Kidney (tissue), 13 donors: ENCODE measurements at regions not wholly inside any gene's neighbourhood (a gene's known extent, or its start where the extent isn't known, plus 50 kb on each side); places are given as distances from the start of the nearest gene placed in this dataset.
"Not testable (repeated sequence)": the region's sequence is repeated elsewhere in the genome, so short reads cannot be mapped to it uniquely, and the experiment has no call there.

ENCODE experiments used
- DNase-seq, 5 donors: peaks; one replicate each; pipeline ENCODE4 v3.0.0-alpha.2; 2013 to 2020
- FAIRE-seq: peaks from 2 replicates; lab custom pipeline; 2012; peaks lifted over from hg19 to GRCh38; lab: Jason Lieb, UNC
- H3K27ac ChIP-seq, 2 donors: one replicate each; pipeline ENCODE4 v1.7.0; 2013; ENCODE audit warnings: low read depth in 2 of 2, low read length in 2 of 2, inconsistent platforms in 1 of 2
- H3K27me3 ChIP-seq: one replicate; pipeline ENCODE4 v1.7.1; 2013; ENCODE audit warnings: low read length, inconsistent platforms; ENCODE audit not compliant: control insufficient read depth, insufficient read depth
- H3K36me3 ChIP-seq, 3 donors: one replicate each; pipeline versions ENCODE4 v1.7.0 to v1.7.1; 2013; ENCODE audit warnings: low read length in 3 of 3, control low read depth in 1 of 3, inconsistent platforms in 1 of 3; ENCODE audit not compliant: insufficient read depth in 3 of 3, control insufficient read depth in 2 of 3
- H3K4me1 ChIP-seq, 3 donors: one replicate each; pipeline versions ENCODE4 v1.7.0 to v1.7.1; 2013; ENCODE audit warnings: low read length in 3 of 3, inconsistent platforms in 1 of 3, low read depth in 1 of 3; ENCODE audit not compliant: control insufficient read depth in 2 of 3, insufficient read depth in 2 of 3
- H3K4me3 ChIP-seq, 3 donors: one replicate each; pipeline versions ENCODE4 v1.7.0 to v1.8.1; 2013; ENCODE audit warnings: low read length in 3 of 3, control low read depth in 1 of 3, inconsistent platforms in 1 of 3
- H3K9ac ChIP-seq, 3 donors: one replicate each; pipeline versions ENCODE4 v1.7.0 to v1.7.1; 2013; ENCODE audit warnings: low read length in 3 of 3, control low read depth in 1 of 3, inconsistent platforms in 1 of 3
- H3K9me3 ChIP-seq, 3 donors: one replicate each; pipeline versions ENCODE4 v1.7.0 to v1.7.1; 2013; ENCODE audit warnings: low read length in 3 of 3, control low read depth in 1 of 3, inconsistent platforms in 1 of 3; ENCODE audit not compliant: control insufficient read depth in 2 of 3, insufficient read depth in 1 of 3
- intact Hi-C: fragments of 100-400 bp; cut with DNase I; formaldehyde crosslinking; loops from one replicate; pipeline ENCODE4 v1.11.1; 2022
- TF ChIP-seq, protein P1 (sequence below): IDR thresholded peaks from 3 replicates; pipeline ENCODE4 v1.5.1; 2012; ENCODE audit warnings: mild to moderate bottlenecking, moderate library complexity, borderline replicate concordance; ENCODE audit not compliant: insufficient read depth; ENCODE audit errors: extremely low read depth
- donor health status: control.
- donor health status: control.
- donor health status: control.
- donor health status: control.
- donor health status: control.
- donor health status: DM: yes; HTN: yes; CAD: no.
- donor health status: Normal renal cell carcinoma (clear cell type).

DNA sequence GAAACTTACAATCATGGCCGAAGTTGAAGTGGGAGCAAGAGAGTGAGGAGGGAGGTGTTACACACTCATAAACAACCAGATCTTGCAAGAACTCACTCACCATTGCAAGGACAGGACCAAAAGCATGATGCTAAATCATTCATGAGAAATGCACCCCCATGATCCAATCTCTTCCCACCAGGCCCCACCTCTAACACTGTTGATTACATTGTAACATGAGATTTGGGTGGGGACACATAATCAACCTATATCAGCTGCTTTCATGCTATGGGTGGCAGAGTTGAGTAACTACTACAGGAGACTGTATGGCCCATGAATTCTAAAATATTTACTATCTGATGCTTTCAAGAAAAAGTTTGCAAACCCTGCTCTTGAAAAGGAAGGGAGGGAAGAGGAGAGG, 155.1 kb downstream of the DEFB131A start:
- H3K4me1 ChIP-seq: no peaks in the 10 kb centered on the region
- no peak for FAIRE-seq

DNA sequence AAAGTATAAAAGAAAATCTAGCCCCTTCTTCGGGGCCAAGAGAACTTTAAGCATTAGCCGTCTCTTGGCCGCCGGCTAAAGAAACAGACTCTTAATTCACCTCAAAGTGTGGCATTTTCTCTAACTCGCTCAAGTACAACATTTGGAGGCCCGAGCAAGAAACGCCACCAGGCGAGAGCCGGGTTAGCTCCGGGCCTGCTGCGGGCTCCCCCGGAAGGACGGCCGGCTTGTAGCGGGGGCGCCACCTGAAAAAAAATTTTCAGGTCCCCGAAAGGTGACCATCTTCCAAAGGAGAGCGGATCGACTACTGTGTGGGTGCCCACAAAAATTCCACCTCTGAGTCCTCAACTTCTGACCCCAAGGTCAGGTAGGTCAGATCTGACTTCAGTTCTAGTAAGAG, 156.0 kb downstream of the DEFB131A start:
- intact Hi-C loops: no loop called here
- Histone ChIP-seq H3K36me3 (no peaks in the 10 kb centered on the region), H3K4me3 (no peak overlapping the region), H3K4me1 (no peaks in the 10 kb centered on the region), H3K27ac (no peak overlapping the region), H3K9me3 (no peaks in the 10 kb centered on the region), H3K9ac (no peak overlapping the region), H3K27me3 (no peaks in the 10 kb centered on the region)
- TF ChIP-seq, protein P1, sequence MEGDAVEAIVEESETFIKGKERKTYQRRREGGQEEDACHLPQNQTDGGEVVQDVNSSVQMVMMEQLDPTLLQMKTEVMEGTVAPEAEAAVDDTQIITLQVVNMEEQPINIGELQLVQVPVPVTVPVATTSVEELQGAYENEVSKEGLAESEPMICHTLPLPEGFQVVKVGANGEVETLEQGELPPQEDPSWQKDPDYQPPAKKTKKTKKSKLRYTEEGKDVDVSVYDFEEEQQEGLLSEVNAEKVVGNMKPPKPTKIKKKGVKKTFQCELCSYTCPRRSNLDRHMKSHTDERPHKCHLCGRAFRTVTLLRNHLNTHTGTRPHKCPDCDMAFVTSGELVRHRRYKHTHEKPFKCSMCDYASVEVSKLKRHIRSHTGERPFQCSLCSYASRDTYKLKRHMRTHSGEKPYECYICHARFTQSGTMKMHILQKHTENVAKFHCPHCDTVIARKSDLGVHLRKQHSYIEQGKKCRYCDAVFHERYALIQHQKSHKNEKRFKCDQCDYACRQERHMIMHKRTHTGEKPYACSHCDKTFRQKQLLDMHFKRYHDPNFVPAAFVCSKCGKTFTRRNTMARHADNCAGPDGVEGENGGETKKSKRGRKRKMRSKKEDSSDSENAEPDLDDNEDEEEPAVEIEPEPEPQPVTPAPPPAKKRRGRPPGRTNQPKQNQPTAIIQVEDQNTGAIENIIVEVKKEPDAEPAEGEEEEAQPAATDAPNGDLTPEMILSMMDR: no peak
- no peak for DNase-seq
- no peak for FAIRE-seq

More for the DNA sequence above, 155.1 kb downstream of the DEFB131A start:
- H3K36me3 ChIP-seq: no peaks in the 10 kb centered on the region
- H3K27ac ChIP-seq: no peak overlapping the region
- no peak overlapping the region for H3K4me3 ChIP-seq
- TF ChIP-seq, protein P1: no peak
- no peak for DNase-seq
- H3K9ac ChIP-seq: no peak overlapping the region
- intact Hi-C loops: no loop called here
- H3K9me3 ChIP-seq: no peaks in the 10 kb centered on the region
- no peaks in the 10 kb centered on the region for H3K27me3 ChIP-seq

DNA sequence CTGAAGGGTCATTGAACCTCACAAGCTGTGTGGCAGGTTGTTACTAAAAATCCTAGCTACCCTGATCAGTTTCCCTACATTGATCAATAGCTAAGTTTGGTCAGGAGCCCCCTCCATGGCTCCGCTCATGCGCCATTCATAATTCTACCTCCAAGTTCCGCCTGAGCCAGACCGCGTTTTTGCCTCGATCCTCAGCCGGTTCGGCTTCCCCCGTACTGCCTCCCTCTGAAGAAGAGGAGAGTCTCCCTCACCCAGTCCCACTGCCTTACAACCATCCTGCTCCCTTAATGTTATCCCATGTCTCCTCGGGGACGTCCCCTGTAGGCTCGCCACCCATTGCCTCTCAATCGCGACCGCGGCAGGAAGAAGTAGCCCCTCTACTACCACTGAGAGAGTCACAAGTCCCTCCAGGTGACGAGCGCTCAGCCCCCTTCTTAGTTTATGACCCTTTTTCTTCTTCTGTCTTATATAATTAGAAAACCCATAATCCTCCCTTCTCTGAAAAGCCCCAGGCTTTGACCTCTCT, 158.2 kb downstream of the DEFB131A start:
- no peak overlapping the region for H3K27ac ChIP-seq
- intact Hi-C loops: no loop called here
- peak overlapping the region in 1 of 3 donors; percentile 17 for H3K4me3 ChIP-seq
- no peaks in the 10 kb centered on the region for H3K36me3 ChIP-seq
- no peak for FAIRE-seq
- TF ChIP-seq, protein P1: no peak
- H3K9me3 ChIP-seq: no peaks in the 10 kb centered on the region
- DNase-seq: peak in 1 of 5 donors; percentile 37
- no peaks in the 10 kb centered on the region for H3K4me1 ChIP-seq
- H3K27me3 ChIP-seq: no peaks in the 10 kb centered on the region
- no peak overlapping the region for H3K9ac ChIP-seq

DNA sequence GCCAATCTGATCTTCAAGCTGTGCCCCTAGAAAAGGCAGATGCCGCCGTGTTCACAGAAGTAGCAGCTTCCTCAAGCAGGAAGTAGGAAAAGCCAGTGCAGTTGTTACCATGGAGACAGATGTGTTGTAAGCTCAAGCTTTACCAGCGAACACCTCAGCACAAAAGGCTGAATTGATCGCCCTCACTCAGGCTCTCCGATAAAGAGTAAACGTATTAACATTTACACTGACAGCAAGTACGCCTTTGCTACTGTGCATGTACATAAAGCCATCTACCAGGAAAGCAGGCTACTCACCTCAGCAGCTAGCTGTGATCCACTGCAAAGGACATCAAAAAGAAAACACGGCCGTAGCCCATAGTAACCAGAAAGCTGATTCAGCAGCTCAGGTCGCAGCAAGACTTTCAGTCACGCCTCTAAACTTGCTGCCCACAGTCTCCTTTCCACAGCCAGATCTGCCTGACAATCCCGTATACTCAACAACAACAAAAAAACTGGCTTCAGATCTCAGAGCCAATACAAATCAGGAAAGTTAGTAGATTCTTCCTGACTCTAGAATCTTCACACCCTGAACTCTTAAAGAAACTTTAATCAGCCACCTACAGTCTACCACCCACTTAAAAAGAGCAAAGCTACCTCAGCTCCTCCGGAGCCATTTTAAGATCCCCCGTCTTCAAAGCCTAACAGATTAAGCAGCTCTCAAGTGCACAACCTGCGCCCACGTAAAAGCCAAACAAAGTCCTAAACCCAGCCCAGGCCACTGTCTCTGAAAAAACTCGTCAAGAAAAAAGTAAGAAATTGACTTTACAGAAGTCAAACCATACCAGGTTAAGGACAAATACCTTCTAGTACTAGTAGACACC, 160.0 kb downstream of the DEFB131A start:
- H3K4me1 ChIP-seq, H3K36me3 ChIP-seq, intact Hi-C loops, H3K9ac ChIP-seq, H3K27ac ChIP-seq, FAIRE-seq, H3K9me3 ChIP-seq, H3K27me3 ChIP-seq: not testable (repeated sequence)
- H3K4me3 ChIP-seq: peak overlapping the region in 2 of 3 donors; percentile 35 to 50
- peak in 4 of 5 donors; percentile 50 to 81 (median 76) for DNase-seq

DNA sequence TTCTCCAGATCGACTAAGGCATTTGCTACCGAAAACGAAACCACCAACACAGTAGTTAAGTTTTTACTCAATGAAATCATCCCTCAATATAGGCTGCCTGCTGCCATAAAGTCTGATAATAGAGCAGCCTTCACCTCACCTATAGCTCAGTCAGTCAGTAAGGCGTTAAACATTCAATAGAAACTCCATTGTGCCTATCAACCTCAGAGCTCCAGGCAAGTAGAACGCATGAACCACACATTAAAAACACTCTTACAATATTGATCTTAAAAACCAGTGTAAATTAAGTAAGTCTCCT, 160.6 kb downstream of the DEFB131A start:
- not testable (repeated sequence) for H3K9ac ChIP-seq, H3K27ac ChIP-seq, H3K4me3 ChIP-seq

More for the DNA sequence above, 160.6 kb downstream of the DEFB131A start:
- H3K27me3 ChIP-seq, DNase-seq, H3K36me3 ChIP-seq, H3K4me1 ChIP-seq, H3K9me3 ChIP-seq, FAIRE-seq, intact Hi-C loops: not testable (repeated sequence)
